Esophagus mucosa (tissue), 1 donor: ENCODE measurements at regions not wholly inside any gene's neighbourhood (a gene's known extent, or its start where the extent isn't known, plus 50 kb on each side); places are given as distances from the start of the nearest gene placed in this dataset.
A peak's percentile ranks its signal among the peaks of the same experiment; 100 is the strongest.
"Not testable (repeated sequence)": the region's sequence is repeated elsewhere in the genome, so short reads cannot be mapped to it uniquely, and the experiment has no call there.

Experiments
- ATAC-seq: fragments of 200-7000 bp; cut with Tn5 transposase; one replicate; pipeline ENCODE4 v1.9.1; 2020
- donor health status: DM: yes; HTN: yes; CAD: no.

DNA sequence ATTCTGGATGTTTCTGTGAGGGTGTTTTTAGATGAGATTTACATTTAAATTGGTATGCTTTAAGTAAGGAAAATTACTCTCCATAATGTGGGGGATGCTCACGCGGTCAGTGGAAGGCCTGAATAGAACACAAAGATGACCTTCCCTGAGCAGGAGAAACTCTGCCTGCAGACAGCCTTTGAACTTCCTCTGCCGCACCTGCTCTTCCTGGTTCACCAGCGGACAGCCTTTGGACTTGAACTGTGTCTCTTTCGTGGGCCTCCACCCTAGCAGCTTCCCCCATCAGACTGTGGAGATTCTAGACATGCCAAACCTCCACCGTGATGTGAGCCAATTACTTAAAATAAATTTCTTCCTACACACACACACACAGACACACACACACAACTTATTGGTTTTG is 210.7 kb downstream of the EFCAB11 start:
- ATAC-seq, result no peak

GRCh38 chr14:89740241-89740640 is 214.3 kb downstream of the EFCAB11 start:
- peak; percentile 85 for ATAC-seq

GRCh38 chr14:89736881-89737280 is 217.6 kb downstream of the EFCAB11 start:
- ATAC-seq, result no peak

DNA sequence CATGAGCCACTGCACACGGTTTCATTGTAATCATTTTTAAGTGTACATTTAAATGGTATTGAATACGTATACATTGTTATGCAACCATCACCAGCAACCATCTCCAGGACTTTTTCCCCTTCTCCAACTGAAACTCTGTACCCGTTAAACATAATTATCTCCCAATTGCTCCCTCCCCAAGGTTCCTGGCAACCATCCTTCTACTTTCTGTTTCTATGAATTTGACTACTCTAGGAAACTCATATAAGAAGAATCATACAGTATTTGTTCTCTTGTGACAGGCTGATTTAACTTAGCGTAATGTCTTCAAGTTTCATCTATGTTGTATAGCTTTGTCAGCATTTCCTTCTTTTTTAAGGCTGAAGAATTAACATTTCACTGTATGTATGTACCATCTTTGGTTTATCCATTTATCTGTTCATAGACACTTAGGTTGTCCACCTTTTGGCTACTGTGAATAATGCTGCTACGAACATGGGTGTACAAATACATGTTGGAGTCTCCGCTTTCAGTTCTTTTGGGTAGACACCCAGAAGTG is 223.1 kb downstream of the EFCAB11 start:
- ATAC-seq, result no peak

DNA sequence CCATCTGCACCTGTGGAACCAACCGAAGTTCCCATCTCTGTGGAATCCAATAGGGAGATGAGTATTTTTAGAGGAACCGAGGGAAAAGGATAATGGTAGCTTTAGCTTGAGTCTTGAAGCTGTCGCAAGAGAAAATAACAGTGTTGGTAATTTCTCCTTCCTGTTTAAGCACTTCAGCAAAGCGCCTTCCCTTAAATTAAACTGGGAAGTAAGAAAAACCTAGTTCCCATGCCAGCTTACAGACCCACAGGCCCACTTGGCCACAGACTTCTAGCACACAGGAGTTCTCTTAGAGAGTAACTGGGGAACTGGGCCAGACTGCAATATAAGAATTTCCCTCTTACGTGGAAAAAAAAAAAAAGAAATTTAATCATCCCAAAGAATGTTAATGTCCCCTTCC is 223.8 kb downstream of the EFCAB11 start:
- ATAC-seq, result no peak

- no peak for ATAC-seq
Observed at GRCh38 chr14:89728964-89729363, 225.6 kb downstream of the EFCAB11 start.

DNA sequence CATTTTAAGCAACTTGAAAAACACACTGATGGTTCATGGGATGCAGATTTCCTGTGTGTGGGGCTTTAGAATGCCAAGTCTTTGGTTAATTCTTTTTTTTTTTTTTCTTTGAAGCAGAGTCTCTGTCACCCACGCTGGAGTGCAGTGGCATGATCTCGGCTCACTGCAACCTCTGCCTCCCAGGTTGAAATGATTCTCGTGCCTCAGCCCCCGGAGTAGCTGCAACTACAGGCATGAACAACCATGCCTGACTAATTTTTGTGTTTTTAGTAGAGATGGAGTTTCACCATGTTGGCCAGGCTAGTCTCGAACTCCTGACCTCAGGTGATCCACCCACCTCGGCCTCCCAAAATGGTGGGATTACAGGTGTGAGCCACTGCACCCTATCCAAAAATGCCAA is 228.3 kb downstream of the EFCAB11 start:
- ATAC-seq, result not testable (repeated sequence)

- no peak for ATAC-seq
Observed at GRCh38 chr14:89724628-89724960, 229.9 kb downstream of the EFCAB11 start.

DNA sequence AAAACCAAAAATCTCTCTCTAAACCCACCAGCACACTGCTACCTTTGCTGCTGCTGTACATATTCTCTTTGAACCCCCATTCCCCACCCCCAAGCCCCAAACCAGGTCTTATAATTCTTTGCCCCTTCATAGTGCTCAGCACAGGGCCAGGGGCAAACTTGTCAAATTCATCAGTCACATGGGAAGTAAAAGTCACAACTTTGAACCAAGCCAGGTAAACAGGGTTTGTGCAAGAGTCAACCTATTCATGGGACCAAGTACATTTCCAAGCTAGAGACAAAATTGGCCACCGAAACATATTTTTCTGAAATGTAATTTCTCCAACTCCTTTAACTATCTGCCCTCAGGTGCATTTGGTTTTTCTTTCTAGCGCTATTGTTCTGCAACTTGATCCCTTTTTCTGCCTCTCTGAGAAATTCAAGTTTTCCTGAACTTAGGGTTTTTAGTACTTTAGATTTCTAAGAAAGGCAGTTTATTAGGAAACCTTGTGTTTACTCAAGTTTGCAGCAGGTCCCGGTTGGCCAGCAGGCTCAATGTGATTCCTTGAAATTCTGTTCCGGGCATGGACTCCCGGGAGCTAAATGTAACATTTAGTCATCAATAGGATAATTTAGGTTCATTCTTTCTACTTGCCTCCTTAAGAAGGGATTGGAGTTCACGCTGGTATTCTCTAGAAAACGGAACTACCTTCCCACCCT is 230.5 kb downstream of the EFCAB11 start:
- no peak for ATAC-seq

DNA sequence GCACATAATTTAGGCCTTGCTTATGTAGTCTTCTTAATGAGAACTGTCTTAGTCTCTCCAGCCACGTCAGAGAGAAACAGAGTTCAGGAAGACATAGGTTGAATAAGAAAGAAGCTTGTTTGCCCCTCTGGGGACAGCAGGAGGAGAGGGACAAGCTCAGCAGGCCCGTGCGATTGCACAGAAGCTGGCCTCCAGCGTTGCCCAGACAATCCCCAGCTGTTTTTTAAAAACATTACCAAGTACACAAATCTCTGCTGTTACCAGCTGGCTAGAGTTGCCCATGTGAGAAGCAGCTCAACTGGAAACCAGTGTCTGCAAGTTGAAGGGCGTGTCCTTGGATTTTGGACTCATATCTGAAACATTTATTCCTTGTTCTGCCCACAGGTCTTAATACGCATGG is 232.6 kb downstream of the EFCAB11 start:
- peak; percentile 34 for ATAC-seq

DNA sequence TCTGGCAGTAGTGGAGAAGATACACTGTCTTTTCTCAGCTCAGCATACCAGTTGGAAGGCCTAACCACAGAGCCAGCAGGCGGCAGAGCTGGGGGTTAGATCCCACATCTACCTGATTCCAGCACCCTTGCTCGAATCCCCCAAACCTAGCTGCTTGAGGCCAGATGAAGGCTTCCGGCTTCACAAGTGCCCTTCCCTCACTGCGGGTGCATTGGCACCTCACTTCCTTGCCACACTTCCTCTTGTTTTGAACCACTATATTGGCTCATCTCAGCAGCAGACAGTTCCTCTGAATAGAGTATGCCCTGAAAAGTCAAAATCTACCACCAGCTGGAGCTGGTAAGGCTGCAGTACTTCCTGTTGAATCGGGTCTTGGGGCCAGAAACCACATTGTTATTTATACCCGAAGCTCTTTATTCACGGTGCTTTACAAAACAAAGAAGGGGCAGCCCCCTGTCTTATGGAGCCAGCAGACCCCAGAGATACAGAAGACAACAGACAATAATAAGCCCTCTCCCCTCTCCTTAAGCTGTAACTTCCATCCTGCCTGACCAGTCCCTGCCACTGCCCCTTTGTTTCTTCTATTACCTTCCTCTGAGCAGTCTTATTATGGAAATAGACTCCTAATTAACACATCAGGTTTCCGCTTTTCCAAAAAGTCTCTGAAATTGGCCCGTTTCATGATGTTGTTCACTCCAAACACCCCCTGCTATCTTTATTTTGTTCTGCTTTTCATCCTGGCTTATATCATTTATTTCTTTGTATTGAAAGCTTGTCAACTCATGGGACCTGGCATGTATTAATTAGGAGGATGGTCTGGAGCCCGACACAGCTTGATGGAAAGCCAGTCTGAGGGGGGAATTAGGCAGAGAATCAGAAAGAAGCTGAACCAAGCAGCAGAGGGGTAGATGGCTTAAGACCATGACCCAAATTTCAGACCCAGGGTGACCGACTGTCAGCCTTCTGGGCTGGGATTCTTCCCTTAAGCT is 233.5 kb downstream of the EFCAB11 start:
- ATAC-seq, result peak; percentile 77

DNA sequence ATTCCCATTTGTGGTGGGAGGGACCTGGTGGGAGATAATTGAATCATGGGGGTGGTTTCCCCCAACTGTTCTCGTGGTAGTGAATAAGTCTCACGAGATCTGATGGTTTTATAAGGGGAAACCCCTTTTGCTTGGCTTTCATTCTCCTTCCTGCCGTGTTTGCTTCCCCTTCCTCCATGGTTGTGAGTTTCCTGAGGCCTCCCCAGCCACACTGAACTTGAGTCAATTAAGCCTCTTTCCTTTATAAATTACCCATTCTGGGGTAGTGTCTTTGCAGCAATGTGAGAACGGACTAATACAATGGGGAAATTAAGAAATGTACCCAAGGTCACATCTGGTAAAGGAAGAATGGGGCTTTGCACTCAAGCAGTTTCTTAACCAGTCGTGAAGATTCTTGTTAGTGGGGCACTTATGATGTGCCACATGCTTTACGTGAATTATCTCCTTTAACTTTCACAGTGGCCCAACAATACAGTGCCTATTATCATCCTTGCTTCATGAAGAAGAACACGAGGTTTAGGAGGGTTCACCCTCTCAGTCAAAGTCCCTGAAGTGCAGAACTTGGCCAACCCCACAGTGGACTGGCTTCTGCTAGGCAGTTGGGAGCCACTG is 234.3 kb downstream of the EFCAB11 start:
- ATAC-seq, result no peak

DNA sequence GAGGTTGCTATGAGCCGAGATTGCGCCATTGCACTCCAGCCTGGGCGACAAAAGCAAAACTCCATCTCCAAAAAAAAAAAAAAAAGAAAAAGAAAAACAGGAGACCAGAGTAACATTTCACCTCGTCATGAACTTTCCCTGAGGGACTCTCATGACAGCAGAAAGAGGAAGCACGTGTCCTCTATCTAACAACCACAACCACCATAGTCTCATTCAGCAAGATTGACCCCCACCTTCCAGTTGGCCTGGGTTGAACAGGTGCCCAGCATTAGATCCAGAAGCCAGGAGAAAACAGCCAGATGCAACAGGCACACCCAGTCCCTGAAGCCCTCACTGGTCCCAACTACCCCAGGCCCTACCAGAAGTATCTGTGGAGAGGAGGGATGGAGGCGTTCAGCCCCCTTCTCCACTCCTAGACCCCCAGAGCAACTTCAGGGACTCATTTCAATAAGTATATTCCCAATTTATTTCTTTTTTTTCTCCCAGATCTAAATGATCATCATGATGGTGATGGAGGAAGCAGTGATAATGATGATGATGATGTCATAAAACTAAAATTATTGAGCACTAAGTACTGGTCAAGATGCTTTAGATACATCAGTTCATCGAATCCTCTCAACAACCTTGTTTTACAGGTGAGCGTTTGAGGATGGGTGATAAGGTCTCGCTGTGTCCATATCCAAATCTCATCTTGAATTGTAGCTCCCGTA is 235.0 kb downstream of the EFCAB11 start:
- ATAC-seq, result no peak

DNA sequence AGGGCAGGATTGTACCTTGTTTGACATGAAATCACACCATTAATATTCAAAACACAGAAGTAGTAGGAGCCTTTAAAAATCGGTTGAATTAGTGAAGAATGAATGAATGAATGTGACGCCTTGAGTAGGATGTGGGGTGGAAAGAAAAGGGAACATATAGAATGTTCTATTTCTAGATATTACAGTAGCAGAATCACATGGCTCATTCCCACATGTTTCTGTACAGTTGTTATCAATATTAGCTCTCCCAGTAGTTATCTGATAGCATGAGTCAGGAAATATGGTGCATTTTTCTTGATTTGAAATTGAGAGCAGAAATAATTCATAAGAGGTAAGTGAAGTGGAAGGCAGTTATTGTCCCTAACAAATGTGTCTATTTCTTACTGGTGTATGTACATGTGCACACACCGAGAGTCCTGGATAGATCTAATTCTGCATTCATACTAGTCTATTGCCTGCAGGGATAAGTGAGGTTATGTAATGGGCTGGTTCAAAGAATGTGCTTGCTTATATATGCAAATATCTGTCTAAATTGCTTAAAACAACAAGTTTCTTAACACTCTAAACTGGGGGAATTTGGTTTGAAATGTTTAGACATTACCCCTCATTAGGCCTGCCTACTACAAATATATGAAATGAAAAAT is 245.4 kb downstream of the EFCAB11 start:
- no peak for ATAC-seq

- ATAC-seq, result no peak
Observed at GRCh38 chr14:89707086-89707485, 247.4 kb downstream of the EFCAB11 start.

GRCh38 chr14:89702876-89703200 is 251.7 kb downstream of the EFCAB11 start:
- ATAC-seq, result peak; percentile 54

GRCh38 chr14:89702073-89702875 is 252.3 kb downstream of the EFCAB11 start:
- ATAC-seq, result peak; percentile 7

GRCh38 chr14:89701211-89702043 is 253.1 kb downstream of the EFCAB11 start:
- peak; percentile 87 for ATAC-seq

GRCh38 chr14:89700801-89701200 is 253.7 kb downstream of the EFCAB11 start:
- no peak for ATAC-seq

GRCh38 chr14:89699071-89699470 is 255.5 kb downstream of the EFCAB11 start:
- no peak for ATAC-seq
